BLaER1 (cell line): ENCODE measurements at regions not wholly inside any gene's neighbourhood (a gene's known extent, or its start where the extent isn't known, plus 50 kb on each side); places are given as distances from the start of the nearest gene placed in this dataset.

ENCODE experiments used
- H3K27ac ChIP-seq: shearing (Covaris generic); formaldehyde crosslinking; 2 replicates; pipeline ENCODE4 v1.8.1; 2022
- H3K27me3 ChIP-seq: shearing (Covaris generic); formaldehyde crosslinking; 2 replicates; pipeline ENCODE4 v1.8.1; 2022
- H3K36me3 ChIP-seq: shearing (Covaris generic); formaldehyde crosslinking; 2 replicates; pipeline ENCODE4 v1.8.1; 2022
- H3K4me1 ChIP-seq: shearing (Covaris generic); formaldehyde crosslinking; 2 replicates; pipeline ENCODE4 v1.8.1; 2022
- H3K4me2 ChIP-seq: shearing (Covaris generic); formaldehyde crosslinking; 2 replicates; pipeline ENCODE4 v1.8.1; 2022
- H3K4me3 ChIP-seq: shearing (Covaris generic); formaldehyde crosslinking; 2 replicates; pipeline ENCODE4 v1.8.1; 2022
- H3K9ac ChIP-seq: shearing (Covaris generic); formaldehyde crosslinking; 2 replicates; pipeline ENCODE4 v1.8.1; 2022
- H3K9me3 ChIP-seq: shearing (Covaris generic); formaldehyde crosslinking; 2 replicates; pipeline ENCODE4 v1.8.1; 2022
- H4K20me1 ChIP-seq: shearing (Covaris generic); formaldehyde crosslinking; 2 replicates; pipeline ENCODE4 v1.8.1; 2022
- Cebpa-rat ChIP-seq: shearing (Covaris generic); IDR thresholded peaks from 2 replicates; pipeline ENCODE4 v1.8.1; 2022

DNA sequence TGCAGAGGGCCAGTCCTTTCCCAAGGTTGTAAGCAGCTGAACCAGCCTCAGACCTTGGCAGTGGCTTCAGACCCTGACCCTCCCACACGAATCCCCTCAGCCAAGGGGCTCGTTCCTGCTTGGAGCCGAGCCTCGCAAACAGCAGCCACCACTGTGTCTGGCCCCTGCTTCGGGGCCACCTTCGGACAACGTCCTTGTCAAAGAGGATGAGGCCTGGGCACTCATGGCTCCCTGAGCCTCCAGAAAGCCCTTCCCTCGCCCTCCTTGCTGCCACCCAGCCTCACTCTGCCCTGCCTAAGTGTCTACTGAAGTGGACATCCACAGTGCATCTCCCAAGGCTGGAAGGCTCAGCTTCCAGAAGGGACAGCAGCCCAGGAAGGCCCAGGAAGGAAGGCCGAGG lies 161.7 kb downstream of the OLFM1 start:
- H4K20me1 ChIP-seq = no peaks in the 10 kb centered on the region
- H3K9ac ChIP-seq = no peak overlapping the region
- H3K4me1 ChIP-seq = peaks cover 59% of the 10 kb centered on the region
- no peak for TF ChIP-seq Cebpa-rat
- H3K9me3 ChIP-seq = no peaks in the 10 kb centered on the region
- H3K27ac ChIP-seq = no peak overlapping the region
- H3K36me3 ChIP-seq = no peaks in the 10 kb centered on the region
- no peak overlapping the region for H3K4me2 ChIP-seq
- H3K4me3 ChIP-seq = no peak overlapping the region
- H3K27me3 ChIP-seq = no peaks in the 10 kb centered on the region

DNA sequence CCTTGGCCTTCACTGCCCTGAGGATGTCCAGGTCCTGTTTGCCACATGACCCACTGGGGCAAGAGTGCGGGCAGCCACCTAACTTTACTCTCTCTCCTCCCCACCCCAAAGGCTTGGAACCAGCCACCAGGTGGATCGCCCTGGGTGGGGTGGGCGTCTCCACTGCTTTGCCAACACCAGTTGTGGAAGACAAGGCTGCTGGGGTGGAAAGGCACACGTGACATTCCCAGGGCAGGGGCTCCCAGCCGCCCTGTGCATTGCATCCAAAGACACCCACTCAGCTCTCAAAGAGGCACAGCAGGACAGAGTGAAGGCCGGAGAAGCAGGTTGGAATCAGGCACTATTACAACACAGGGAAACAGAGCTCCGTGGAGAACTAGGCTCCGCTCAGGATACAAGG lies 162.2 kb downstream of the OLFM1 start:
- no peaks in the 10 kb centered on the region for H3K36me3 ChIP-seq
- H3K4me3 ChIP-seq = no peak overlapping the region
- H3K9ac ChIP-seq = no peak overlapping the region
- no peak overlapping the region for H3K4me2 ChIP-seq
- no peak overlapping the region for H3K27ac ChIP-seq
- TF ChIP-seq Cebpa-rat = no peak
- H3K4me1 ChIP-seq = peaks cover 54% of the 10 kb centered on the region
- H3K27me3 ChIP-seq = no peaks in the 10 kb centered on the region
- no peaks in the 10 kb centered on the region for H4K20me1 ChIP-seq
- no peaks in the 10 kb centered on the region for H3K9me3 ChIP-seq

DNA sequence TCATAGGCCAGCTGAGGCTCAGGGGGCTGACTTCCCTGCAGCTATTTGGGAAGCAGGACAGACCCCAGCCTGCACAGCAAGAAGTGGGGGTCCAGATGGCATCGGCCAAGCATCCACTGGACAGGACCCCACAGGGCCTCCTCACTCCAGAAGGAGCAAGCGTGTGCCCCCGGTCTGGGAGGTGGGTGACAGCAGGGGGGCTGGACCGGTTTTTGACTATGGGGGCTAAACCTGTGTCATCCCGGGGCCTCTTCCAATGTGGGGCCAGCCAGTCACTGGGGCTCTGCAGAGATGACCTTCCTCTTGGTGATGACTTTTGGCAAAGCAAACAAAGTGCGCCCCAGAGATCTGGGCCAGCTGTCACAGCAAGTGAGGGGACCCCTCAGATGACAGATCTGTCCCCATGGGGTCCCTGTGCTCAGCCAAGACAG lies 163.9 kb downstream of the OLFM1 start:
- Histone ChIP-seq H3K27me3 (no peaks in the 10 kb centered on the region), H3K4me3 (no peak overlapping the region), H3K27ac (no peak overlapping the region), H3K9me3 (no peaks in the 10 kb centered on the region), H3K4me2 (no peak overlapping the region), H4K20me1 (no peaks in the 10 kb centered on the region), H3K4me1 (peaks cover 38% of the 10 kb centered on the region), H3K36me3 (no peaks in the 10 kb centered on the region), H3K9ac (no peak overlapping the region)
- TF ChIP-seq Cebpa-rat = no peak

DNA sequence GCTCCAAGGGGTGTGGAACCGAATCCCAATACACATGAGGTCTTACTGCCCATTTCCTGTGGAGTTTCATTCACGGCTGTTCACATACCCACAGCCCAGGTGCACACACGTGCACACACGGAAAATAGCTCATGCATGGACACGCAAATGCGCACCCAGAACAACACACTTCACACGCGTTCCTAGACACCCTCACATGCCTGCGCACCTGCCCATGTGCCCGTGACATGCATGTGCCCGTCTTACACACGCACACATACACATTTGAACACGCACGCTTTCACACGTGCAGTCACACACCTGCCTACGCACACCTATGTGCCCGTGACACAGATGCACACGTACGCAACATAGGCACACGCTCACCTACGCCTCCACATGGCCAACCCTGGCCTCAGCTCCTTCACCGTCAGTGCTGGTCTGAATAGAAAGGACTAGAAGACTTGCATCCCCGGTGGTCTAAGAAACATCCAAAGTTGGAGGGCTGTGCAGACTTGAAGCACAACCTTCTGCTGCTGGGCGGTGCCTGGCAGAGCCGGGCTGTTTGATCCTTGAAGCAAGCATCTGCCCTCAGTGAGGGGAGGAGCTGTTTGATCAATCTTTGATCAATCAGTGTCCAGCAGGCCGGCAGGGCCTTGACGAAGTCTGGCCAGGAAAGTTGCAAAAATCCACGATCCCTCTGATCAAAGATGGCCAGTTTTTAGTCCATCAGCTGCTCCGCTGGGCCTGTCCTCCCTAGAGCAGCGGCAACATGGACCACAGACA lies 164.7 kb downstream of the OLFM1 start:
- no peak for TF ChIP-seq Cebpa-rat
- H3K36me3 ChIP-seq = no peaks in the 10 kb centered on the region
- no peaks in the 10 kb centered on the region for H4K20me1 ChIP-seq
- H3K4me1 ChIP-seq = peaks cover 29% of the 10 kb centered on the region
- H3K9ac ChIP-seq = no peak overlapping the region
- H3K27me3 ChIP-seq = no peaks in the 10 kb centered on the region
- H3K27ac ChIP-seq = no peak overlapping the region
- H3K4me3 ChIP-seq = no peak overlapping the region
- no peaks in the 10 kb centered on the region for H3K9me3 ChIP-seq
- H3K4me2 ChIP-seq = no peak overlapping the region

DNA sequence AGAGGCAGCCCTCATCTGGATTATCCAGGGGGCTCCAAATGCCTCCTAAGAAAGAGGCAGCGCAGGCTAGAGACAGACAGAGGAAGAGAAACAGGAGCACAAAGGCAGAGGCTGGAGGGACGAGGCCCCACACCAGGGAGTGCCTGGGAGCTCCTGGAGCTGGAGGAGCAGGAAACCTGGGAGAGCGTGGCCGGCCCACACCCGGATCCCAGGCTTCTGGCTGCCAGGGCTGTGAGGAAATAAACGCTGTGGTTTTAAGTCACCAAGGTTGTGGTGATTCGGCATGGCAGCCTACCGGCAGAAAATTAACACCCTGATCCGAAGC lies 165.5 kb downstream of the OLFM1 start:
- Histone ChIP-seq H4K20me1 (no peaks in the 10 kb centered on the region), H3K4me3 (no peak overlapping the region), H3K4me1 (peaks cover 22% of the 10 kb centered on the region), H3K9ac (no peak overlapping the region), H3K27ac (peak overlapping the region; percentile 35; the same call in 1 of the 2 replicates), H3K4me2 (peak overlapping the region; percentile 32; the same call in 1 of the 2 replicates), H3K9me3 (no peaks in the 10 kb centered on the region), H3K36me3 (no peaks in the 10 kb centered on the region), H3K27me3 (no peaks in the 10 kb centered on the region)
- TF ChIP-seq Cebpa-rat = no peak

DNA sequence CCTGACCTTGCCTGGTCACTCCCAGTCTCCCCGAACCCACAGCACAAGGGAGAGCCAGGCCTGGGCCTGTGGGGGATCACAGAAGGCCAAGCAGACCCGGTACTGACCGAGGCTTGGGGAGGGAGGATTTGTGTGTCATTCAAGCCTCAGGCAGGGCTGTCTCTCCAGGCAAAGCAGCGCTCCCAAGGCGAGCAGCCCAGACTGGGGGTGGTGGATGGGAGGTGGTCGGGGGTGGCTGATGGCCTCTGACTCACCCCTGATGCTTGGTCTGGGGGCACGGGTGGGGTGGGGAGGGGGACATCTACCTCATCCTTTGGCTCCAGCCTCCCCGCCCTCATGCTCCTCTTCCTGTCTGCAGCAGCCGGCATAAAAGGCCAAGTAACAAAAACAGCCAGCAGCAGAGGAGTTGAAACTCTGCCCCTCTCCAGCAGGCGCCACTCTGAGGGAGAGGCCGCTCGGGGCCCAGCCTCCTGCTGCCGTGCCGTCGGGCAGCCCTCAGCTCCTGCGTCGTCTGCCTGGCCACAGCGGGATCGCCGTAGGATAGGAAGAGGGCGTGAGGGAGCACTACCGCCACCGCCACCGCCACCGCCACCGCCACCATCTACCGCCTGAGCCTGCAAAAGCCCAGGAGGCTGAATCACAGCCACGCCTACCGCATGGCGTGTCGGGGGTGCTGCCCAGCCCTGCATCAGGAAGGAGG lies 166.0 kb downstream of the OLFM1 start:
- no peaks in the 10 kb centered on the region for H4K20me1 ChIP-seq
- peaks cover 20% of the 10 kb centered on the region for H3K4me1 ChIP-seq
- H3K27me3 ChIP-seq = no peaks in the 10 kb centered on the region
- no peak for TF ChIP-seq Cebpa-rat
- no peak overlapping the region for H3K4me3 ChIP-seq
- no peak overlapping the region for H3K9ac ChIP-seq
- H3K9me3 ChIP-seq = no peaks in the 10 kb centered on the region
- H3K27ac ChIP-seq = 0 out of 2 replicates have a peak overlapping the region, but pooled peaks have one; percentile 35
- H3K4me2 ChIP-seq = peak overlapping the region; percentile 32; the same call in 1 of the 2 replicates
- H3K36me3 ChIP-seq = no peaks in the 10 kb centered on the region

DNA sequence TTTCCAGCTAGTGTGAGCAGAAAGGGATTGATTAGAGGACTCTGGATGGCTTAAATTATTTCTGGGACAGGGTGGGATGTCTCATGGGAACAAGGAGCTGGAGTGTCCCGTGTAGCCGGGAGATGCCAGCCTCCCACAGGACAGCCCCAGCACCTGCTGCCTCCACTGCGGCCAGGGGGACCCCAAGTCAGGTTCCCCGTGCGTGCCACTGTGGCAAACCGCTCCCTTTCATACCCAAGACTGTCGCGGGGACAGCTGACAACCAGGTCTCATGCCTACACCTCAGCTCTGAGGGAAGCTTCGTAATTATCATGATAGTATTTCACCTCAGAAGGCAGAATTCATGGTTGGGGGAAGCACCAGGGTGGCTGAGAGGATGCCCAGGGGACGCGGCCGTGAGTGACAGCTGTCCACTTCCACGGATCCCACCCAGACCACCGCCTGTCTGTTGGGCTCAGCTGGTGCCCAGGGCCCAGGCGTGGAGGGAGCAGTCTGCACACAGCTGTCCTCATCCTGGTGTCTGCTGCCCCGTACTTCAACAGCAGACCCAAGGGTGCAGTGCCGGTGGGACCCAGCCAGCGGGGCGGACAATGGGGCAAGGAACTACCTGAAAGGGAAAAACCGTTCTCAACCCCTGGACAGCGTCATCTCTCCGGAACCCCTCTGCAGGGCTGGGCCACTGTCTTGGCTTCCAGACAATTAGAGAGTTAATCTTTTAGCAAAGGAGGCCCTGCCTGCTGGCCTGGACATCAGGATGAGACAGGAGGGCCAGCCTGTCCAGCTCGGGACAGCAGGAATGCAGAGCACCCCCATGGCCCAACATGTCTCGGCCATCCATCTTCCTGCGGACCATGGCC lies 166.9 kb downstream of the OLFM1 start:
- no peak overlapping the region for H3K4me3 ChIP-seq

DNA sequence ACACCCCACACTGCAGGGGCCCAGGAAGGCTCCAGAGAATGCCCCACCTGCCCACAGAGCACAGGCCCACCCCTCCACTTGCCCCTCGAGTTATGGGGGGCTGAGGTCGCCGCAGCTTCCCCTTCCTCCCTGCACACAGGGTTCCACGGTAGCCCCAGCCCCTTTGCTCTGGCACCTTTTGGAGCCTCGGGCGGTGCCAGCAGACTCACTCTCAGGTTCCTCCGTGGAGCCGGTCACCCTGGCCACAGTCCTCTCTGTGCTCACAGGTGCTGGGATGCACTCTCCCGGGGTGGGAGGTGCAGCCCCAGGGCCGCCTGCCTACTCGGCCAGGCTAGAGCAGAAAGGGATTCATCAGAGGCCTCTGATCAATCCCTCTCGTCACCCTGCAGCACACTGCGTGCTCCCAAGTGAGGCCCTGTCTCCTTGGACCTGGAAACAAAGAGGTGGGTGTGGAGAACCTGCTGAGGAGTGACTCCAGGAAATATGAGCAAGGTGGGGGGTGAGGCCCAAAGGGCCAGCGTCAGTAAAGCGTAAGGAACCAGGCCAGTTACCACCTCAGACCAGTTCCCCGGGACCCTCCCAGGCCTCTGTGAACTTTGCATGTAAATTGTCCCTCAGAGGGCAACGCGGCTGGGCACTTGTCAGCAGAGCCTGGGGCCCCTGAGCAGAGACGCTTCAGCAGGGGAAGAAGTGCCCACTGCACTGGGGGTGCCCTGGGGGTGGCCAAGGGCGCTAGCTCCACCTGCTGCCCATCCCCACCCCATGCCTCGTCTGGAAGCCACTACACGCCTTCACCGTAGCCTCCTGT lies 167.8 kb downstream of the OLFM1 start:
- Histone ChIP-seq H3K27me3 (no peaks in the 10 kb centered on the region), H3K36me3 (no peaks in the 10 kb centered on the region), H3K9ac (no peak overlapping the region), H3K9me3 (no peaks in the 10 kb centered on the region), H3K4me1 (peaks cover 20% of the 10 kb centered on the region), H3K4me2 (no peak overlapping the region), H3K27ac (no peak overlapping the region), H3K4me3 (no peak overlapping the region), H4K20me1 (no peaks in the 10 kb centered on the region)
- no peak for TF ChIP-seq Cebpa-rat

More for the DNA sequence above, 166.9 kb downstream of the OLFM1 start:
- Histone ChIP-seq H3K9ac (no peak overlapping the region), H3K27me3 (no peaks in the 10 kb centered on the region), H3K4me1 (peaks cover 20% of the 10 kb centered on the region), H3K27ac (no peak overlapping the region), H3K4me2 (no peak overlapping the region), H4K20me1 (no peaks in the 10 kb centered on the region), H3K9me3 (no peaks in the 10 kb centered on the region), H3K36me3 (no peaks in the 10 kb centered on the region)
- TF ChIP-seq Cebpa-rat = no peak

DNA sequence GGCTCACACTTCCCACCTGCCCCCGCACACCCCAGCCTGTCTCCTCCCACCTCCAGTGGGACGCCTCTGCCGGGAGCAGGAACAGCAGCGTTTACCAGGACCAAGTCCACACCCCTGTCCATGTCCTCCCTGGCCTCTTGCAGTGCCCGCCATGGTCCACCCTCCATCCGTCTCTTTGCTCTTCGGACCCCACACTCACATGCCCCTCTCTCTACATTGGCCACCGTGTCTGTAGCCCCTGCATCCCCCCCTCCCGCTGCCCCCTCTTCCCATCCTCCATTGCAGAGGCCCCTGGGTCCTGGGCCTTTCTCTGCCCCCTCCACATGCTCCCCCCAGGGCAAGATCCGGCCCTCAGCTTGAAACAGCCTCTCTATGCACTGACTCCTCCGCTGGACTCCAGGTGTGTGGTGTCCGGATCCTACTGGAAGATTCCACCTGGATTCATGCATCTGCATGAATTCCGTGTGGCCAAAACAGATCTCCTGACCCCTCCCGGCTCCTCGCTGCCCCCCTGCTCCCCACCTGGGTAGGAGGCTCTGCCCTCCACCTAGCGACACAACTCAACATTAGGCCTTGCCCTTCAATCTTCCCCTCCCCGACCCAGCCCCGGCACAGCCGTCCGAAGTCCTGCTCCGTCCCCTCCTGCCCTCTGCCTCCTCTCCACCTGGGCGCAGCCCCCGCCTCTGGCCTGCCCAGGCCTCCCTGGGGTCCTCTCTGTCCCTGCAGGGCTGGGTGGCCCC lies 168.5 kb downstream of the OLFM1 start:
- H3K4me3 ChIP-seq = no peak overlapping the region
- no peaks in the 10 kb centered on the region for H4K20me1 ChIP-seq
- no peaks in the 10 kb centered on the region for H3K27me3 ChIP-seq
- H3K4me2 ChIP-seq = no peak overlapping the region
- H3K4me1 ChIP-seq = peaks cover 14% of the 10 kb centered on the region
- H3K36me3 ChIP-seq = no peaks in the 10 kb centered on the region
- no peak for TF ChIP-seq Cebpa-rat
- no peak overlapping the region for H3K9ac ChIP-seq
- no peak overlapping the region for H3K27ac ChIP-seq
- no peaks in the 10 kb centered on the region for H3K9me3 ChIP-seq
